ENCODE measurements at regions not wholly inside any gene's neighbourhood (a gene's known extent, or its start where the extent isn't known, plus 50 kb on each side); places are given as distances from the start of the nearest gene placed in this dataset.
"Not testable (repeated sequence)": the region's sequence is repeated elsewhere in the genome, so short reads cannot be mapped to it uniquely, and the experiment has no call there.

DNA sequence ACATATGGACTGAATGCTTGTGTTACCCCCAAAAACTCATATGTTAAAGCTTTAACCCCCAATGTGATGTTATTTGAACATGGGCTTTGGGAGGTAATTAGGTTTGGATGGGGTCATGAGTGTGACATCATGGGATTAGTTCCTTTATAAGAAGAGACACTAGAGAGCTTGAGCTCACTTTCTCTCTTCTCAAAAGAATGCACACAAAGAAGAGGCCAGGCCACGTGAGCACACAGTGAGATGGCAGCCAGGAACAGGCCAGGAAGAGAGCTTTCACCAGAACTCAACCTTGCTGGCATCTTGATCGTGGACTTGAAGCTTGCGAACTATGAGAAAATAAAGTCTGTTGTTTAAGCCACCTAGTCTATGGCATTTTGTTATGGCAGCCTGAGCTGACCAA, 360.6 kb downstream of the NR2F1-AS1 start:
- DNase-seq (ENCODE audit: low read depth), result no peak

DNA sequence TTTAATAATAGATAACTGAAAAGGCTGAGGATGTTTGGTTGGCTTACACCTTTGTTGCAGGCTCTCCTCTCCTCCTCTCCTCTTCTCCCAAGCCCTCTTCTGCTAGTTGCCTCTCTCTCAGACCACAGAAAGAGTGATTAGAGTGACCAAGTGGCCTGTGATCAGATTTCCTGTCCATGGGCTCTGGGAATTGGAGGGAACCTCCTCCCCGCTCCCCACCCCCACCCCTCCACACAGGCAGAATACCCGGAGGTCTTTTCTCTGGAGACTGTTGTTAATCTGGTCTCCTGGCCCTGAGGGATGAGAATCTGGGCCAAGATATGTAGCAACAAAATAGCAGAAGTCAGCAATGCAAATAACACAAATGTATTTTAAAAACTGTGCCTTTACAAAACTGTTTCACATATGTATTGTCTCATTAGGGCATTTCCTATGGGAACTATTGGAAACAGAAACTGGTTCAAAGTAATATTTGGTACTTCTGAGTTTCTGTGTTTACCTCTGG, 361.3 kb downstream of the NR2F1-AS1 start:
- DNase-seq (ENCODE audit: low read depth), result no peak

DNA sequence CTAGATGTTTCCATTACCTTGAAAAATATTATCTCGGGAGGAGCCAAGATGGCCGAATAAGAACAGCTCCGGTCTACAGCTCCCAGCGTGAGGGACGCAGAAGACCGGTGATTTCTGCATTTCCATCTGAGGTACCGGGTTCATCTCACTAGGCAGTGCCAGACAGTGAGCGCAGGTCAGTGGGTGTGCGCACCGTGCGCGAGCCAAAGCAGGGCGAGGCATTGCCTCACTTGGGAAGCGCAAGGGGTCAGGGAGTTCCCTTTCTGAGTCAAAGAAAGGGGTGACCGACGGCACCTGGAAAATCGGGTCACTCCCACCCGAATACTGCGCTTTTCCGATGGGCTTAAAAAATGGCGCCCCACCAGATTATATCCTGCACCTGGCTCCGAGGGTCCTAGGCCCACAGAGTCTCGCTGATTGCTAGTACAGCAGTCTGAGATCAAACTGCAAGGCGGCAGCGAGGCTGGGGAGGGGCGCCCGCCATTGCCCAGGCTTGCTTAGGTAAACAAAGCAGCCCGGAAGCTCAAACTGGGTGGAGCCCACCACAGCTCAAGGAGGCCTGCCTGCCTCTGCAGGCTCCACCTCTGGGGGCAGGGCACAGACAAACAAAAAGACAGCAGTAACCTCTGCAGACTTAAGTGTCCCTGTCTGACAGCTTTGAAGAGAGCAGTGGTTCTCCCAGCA, 367.8 kb downstream of the NR2F1-AS1 start:
- DNase-seq (ENCODE audit: low read depth), result not testable (repeated sequence)

DNA sequence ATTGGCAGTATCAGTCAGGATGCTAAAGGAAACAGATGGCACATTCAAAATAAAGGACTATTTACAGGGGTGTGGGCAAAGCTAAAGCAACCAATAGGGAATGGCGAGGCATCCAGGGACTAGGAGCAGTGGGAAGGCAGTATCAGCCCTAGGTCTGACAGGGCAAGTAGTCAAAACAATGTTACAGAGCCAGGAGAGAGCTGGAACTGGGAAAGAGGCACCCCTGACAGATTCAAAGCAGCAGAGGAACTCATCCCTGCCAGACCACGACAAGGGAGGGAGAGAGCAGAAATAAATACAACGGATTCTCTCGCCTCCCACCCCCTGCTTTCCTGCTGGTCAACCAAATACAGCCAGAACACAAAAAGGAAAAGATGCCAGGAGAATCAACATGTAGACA, 371.5 kb downstream of the NR2F1-AS1 start:
- no peak for DNase-seq (ENCODE audit: low read depth)

DNA sequence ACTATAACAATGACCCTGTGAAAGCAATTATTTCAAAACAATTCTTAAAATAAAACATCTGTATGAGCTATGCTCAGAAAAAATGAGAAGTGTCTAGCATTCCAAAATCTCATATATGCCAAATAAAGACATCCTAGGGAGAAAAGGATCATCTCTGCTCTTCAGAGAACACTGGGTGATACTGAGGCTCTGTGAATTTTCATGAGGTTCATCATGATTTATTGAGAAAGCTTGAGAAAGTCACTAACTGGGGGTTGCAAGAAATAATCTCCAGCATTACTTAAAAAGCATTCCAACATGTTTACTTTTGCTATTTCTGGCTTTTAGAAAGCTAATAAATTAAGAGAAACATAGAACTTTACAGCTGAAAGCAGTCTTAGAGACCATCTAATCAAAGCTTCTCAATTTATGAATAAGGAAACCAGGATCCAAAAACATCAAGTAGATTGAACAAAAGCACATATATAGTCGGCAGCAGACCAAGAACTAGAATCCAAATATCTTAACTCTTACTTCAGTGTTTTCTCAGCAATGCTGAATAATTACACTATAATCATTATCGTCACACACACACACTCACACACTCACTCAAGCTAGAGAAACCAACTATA, 372.8 kb downstream of the NR2F1-AS1 start:
- DNase-seq (ENCODE audit: low read depth), result no peak

DNA sequence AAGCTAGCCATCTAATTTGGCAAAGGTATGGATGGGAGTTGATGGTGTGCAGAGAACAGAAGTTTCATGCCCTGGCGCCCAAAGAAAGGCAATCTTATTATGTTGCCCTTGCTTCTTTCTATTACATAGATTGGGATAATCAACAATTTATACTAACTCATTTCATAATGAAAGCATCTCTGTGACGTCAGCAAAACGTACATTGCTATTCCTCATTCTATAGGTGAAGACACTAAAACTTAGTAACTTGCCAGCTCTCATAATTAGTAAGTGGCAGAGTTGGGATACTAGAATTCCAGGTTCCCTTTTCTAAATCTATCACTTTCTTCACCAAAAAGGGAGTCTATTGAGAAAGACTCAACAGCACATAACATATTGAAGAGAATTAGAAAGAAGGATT, 374.8 kb downstream of the NR2F1-AS1 start:
- DNase-seq (ENCODE audit: low read depth), result no peak

DNA sequence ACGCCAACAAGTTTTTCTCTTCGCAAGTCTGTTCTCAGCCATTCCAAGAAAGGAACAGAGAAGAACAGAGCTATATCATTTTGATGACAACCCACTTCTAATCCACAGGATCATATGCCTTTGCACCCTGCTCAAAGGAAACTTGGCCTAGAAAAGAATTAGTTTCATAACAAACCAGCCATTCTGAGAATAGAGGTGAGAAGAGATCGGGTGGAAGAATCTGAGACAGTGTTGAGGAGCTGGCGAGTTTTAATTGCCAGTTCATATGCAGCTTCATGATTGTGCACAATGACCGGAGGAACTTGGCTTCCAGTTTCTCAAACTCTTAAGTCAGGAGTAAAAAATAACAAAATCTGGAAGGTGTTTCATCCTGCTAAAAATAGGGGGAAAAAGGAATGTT, 380.0 kb downstream of the NR2F1-AS1 start:
- no peak for DNase-seq (ENCODE audit: low read depth)

DNA sequence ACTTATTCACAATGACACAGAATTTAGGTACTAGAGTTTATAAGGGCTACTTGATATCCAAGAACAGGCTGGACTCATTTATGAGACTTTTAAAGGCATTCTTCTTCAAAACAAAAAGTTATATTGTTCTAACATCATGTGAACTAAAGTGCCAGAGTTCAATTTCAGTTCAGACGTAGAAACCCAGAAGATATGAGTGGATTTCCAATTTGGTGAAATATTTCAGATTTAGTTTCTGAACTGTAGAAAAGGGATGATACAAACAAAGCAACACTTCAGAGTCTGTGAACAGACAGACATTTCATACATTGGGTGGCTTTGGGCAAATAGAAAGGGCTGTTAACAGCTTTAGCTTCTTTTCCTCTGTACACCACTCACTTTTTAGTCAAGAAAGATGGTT, 384.0 kb downstream of the NR2F1-AS1 start:
- DNase-seq (ENCODE audit: low read depth), result no peak

DNA sequence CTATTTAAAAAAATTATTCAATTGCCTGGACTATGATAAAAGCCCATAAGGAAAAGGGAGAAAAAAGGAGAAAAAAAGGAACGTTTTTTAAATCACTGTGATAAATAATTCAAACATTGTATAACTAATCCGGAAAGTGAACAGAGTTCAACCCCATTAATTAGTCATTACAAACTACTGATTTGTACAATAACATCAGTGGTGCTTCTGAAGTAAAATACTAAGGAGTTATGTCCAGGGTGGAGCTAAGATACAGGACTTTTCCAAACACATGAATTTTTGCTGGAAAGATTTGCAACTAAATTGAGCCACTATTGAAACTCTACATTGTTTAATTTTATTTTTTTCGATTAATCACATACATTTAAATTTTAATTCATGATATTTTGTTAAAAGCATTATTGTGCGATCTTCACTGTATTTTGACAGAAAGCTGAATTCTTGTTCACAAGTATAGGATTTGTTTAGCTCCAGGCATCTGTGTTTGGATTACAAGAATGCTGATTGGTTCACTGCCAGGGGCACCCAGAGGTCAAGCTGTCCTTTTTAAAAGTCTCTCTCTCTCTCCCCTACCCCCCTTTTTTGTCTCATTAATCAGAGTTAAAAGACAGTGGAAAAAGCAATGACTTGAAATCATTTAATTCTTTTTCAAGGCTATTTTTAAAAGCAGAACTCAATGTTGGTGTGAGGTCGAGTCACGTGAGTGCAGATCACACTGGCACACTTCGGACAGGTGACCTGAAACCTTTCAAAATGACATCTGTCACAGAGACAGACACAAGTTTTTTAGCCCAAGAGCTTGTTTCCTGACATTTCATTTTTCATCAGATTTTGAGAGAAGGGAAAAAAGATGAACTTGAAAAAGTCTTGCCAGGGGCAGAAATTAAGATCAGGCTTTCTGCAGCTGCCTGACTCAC, 387.3 kb downstream of the NR2F1-AS1 start:
- no peak for DNase-seq (ENCODE audit: low read depth)

DNA sequence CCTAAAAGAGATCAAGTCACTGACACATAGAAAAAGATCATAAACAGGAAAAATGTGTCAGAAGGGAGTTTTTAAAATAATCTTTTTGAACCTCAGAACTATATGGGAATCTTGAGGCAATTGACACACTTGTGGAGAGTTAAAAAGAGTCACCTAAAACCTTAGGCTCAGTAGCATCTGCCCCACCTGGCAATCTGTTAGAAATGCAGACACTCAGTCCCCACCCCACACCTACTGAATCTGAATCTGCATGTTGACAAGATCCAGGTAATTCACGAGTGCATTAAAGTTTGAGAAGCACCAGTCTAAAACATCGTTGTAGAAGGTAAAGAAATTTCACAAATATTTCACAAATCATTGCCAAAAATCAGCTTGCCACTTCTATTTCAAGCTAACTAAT, 388.3 kb downstream of the NR2F1-AS1 start:
- DNase-seq (ENCODE audit: low read depth), result no peak

DNA sequence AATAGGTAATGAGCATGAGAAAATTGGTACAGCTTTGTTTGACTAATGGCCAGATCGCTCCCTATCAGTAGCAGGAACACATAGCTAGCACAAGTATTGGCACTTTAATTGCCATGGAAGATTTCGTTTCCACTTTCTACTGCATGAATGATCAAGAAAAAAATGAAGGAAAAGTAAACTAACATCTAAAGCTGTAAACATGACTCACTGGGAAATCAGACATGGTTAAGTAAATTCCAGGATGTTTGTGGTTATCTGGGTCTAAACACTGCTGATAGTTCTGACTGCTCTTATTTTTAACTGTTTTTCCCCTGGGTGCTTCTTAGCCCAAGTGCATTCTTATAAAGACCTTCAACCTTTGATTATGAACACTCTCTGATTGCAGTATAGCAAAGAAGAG, 388.9 kb downstream of the NR2F1-AS1 start:
- DNase-seq (ENCODE audit: low read depth), result peak; percentile 49

DNA sequence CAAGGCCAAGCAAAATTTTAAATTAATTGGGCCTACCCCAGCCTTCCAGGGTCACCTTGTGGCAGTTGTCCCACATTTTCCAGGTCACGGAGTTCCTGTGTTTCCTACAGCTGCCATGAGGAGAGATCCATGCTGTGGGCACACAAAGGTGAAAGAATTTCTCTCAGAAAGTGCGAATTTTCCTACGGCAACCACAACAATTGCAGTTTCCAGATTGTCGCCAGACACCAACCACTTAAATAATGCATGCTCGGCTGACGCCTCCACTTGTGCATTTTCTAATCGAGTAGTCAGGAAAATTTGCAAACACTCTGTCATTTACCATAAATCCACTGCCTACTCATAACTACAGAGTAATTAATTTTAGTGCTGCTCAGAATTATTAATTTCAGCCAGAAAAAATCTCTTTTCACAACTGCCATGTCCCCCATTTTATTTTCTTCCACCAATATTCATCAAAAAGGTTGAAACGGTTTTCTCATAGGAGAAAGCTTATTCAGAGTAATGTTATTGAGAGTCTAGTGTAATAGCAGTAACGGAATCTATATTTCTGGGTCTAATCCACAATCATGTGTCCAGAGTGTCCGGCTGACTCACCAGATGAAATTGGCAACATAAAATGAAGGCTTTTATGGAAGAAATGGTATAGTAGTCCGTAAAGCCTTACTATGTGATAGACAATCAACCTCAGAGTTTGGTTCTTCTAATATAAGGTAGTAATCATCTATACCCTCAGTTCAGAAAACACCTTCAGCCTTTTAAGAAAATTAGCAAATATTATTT, 389.8 kb downstream of the NR2F1-AS1 start:
- DNase-seq (ENCODE audit: low read depth), result no peak

DNA sequence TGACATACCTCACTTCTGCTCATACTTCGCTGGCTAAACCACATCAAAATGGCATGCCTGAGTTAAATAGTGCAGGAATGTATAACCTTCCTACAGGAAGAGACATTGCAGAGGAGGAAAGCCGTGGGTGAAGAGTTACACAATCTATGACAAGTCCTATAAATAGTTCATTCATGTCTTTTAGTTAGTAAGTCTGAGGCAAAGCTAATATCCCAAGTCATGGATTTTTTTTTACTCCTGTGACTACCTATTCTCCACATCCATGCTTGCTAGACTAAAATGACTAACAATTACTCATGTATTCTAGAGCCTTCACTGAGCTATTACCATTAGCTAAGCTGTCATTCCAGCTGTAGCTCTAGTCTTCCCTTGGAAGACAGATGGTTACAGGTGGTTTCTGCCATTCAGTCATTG, 391.3 kb downstream of the NR2F1-AS1 start:
- DNase-seq (ENCODE audit: low read depth), result peak; percentile 77

DNA sequence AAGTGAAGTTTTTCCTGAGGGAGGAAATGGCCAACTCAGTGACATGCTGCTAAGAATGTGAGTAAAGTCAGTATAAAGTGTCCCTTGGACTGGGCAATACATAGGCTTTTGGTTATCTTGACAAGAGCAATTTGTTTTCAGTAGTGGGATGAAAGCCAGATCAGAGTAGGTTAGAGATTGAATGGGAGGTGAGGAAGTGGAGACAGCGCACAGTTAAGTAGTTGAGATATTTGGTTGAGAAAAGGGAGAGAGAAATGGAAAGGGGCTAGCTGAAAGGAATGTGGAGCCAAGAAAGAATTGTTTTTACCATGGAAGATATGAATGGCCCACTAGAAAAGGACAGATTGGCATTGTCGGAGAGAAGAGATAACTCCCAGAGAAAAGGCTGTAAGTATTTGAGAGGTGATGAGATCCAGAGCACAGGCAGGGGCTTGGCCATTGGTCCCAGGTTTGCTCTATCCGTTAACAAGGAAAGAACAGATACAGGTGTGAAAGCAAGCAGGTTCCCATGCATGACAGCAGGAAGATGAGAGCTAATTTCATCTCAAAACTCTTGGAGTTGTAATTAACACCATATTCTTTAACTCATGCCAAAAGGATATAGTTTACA, 392.0 kb downstream of the NR2F1-AS1 start:
- no peak for DNase-seq (ENCODE audit: low read depth)

DNA sequence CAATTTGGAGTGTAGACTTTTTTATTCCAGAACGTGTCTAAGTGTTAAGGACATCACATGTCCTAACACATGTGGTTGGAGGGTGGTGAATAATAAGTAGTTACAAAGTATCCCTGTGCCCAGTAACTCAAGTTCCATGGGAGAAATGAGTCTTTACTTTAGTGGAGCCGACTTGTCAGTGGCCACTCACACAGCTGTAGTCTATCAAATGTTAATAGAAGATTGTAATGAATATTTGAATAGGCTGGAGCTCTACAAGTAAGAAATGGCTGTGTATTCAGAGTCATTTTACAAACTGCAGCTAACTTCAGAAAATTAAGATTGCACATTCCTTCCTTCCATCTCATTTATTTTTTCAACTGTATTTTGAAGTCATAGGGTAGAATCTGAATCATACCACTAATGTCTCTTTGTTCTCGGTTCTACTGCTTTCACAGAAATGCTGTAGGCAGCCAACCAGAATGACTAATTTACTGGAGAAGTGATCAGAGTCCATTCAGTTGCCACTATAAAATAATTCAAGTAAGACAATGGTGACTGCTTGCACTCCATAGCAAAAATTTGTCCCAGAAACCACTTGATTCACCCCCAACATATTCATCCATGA, 394.8 kb downstream of the NR2F1-AS1 start:
- DNase-seq (ENCODE audit: low read depth), result peak; percentile 89

DNA sequence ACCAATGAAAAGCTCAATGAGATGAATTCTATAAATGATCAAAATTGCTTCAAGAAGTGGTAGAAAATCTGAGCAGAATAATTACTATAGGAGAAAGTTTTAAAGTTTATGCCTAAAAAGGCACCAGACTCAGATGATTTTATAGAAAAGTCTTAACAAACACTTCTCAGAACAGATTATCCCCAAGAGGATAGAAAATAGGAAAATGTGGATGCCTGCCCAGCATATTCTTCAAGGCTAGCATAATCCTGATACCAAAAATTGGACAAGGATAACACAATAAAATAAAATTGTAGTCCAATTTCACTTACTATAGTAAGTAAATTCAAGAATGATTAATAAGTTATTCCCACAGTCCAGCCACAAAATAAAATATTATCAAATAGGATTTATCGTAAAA, 397.0 kb downstream of the NR2F1-AS1 start:
- peak; percentile 44 for DNase-seq (ENCODE audit: low read depth)

DNA sequence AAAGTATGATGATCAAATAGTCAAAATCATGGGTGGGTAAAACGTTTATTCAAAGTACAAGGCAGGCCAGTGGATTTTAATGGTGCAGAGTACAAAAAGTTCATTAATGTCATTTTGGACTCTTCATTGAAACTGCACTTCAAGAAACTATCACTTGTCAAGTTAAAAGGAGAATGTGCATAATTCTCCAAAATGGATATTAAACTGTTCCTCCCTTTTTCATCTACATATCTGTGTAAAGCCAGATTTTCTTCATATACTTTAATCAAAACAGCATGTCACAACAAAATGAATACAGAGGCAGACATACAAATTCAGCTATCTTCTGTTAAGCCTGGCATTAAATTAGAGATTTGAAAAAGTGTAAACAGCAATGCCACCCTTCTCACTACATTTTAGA, 401.6 kb downstream of the NR2F1-AS1 start:
- no peak for DNase-seq (ENCODE audit: low read depth)

DNA sequence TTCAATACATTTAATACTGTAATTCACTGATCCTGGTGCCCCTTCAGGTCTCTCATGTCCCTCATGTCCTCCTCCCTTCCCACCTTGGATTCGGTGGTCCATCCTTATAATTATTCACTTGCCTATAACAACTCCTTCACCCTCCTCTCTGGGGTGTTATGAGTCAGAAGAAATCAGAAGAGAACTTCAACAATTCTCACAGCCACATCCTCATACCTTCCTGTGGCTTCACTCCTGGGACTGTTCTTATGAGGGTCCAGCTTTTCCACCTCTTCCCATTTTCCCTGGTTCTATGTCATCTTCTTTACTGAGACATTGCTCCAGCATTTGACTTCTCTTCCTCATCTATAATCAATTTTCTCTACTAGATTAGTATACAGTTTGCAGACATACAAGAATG, 406.1 kb downstream of the NR2F1-AS1 start:
- DNase-seq (ENCODE audit: low read depth), result no peak

DNA sequence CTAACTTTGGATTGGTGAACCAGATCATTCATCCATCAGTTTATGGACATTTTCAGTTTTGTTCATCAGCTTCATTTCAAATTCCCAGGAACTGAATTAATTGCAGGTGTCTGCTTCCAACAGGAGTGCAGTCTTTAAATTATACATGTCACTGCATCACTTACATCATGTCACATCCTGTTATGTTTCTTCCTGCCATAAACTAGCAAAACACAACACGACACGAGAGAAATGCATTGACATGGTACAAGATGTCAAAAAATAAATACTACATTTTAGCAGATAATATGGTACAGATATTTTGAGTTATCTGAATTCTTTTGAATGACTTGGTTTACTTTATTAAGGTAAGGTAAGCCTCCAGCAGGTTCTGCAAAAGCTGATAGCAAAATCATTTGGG, 415.5 kb downstream of the NR2F1-AS1 start:
- DNase-seq (ENCODE audit: low read depth), result no peak

DNA sequence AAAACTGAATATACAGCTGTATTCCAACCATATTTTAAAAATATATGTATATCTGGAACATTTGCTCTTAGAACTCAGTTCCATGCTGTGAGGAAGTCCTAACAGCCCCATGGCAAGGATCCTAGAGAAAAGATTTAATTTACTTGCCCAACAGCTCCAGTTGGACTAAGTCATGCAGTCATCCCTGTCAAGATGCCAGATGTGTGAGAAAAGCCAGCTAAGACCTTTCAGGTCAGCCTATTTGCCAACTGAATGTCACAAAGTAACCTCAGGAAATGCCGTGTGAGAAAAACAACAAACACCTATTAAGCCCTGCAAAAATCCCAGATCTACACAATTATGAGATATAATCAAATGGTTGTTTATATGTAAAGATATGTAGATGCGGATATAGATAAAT, 416.3 kb downstream of the NR2F1-AS1 start:
- peak; percentile 67 for DNase-seq (ENCODE audit: low read depth)

DNA sequence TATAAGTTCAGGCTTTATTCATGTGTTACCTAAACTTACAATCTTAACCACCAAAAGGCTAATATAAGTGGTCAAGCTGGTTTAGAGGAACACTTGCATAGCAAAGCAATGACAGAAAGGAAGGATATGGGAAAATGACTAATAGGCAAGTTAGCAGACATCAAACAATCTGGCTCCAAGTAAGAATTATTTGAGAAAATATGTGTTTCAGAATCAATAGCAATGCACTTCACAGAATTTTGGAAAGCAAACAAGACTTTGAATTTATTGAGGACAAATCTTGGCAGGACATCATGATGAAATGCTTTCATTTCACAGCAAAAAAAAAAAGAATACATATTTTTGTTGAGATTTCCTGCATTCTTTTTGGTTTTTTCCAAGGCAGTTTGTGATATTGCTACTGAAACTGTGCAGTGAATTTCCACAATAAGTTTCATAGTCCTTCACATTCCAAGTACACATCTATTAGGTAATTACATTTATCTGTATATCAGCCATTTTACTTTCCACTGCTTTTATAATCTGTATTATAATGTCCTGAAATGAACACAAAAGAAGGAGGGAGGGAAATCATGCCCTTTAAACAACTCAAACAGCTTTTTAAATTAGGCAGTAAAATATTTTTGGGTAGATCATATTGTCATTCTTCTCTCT, 417.9 kb downstream of the NR2F1-AS1 start:
- peak; percentile 80 for DNase-seq (ENCODE audit: low read depth)
